ENCODE measurements at regions not wholly inside any gene's neighbourhood (a gene's known extent, or its start where the extent isn't known, plus 50 kb on each side); places are given as distances from the start of the nearest gene placed in this dataset.

DNA sequence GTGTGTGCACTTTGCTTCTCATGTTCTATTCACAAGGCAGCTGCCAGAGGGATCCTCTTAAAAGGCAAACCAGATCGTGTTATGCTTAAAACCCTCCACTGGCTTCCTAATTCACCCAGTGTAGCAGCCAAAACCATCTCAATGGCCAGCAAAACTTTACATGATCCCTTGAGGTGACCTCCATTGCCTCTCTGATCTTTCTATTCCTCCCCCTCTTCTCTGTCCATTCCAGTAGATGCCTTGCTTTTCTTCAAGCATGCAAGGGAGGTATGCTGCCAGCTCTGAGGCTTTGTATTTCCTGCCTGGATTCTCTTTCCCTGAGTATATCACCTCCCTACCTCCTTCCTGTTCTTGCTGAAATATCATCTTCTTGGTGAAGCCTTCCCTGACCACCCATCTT, 93.2 kb upstream of the KCNK2 start:
- no peak overlapping the region for H3K27ac ChIP-seq (ENCODE audit: low read depth, low read length, poor library complexity, severe bottlenecking)
- intact Hi-C loops (cut with micrococcal nuclease; ENCODE audit: unreplicated experiment) = no loop called here
- no peaks in the 10 kb centered on the region for H3K4me1 ChIP-seq (ENCODE audit: insufficient read depth, low read length, poor library complexity, severe bottlenecking)
- H3K27me3 ChIP-seq (replicated peaks; ENCODE audit: insufficient read depth, low read depth, low read length, poor library complexity) = peaks cover 3% of the 10 kb centered on the region
- no peak overlapping the region for H3K4me3 ChIP-seq (ENCODE audit: low read depth, low read length, poor library complexity, severe bottlenecking)
- no peak for DNase-seq (ENCODE audit: low spot score)
- no peaks in the 10 kb centered on the region for H3K36me3 ChIP-seq (ENCODE audit: insufficient read depth, low read length, poor library complexity, severe bottlenecking)
- TF ChIP-seq, protein P1, sequence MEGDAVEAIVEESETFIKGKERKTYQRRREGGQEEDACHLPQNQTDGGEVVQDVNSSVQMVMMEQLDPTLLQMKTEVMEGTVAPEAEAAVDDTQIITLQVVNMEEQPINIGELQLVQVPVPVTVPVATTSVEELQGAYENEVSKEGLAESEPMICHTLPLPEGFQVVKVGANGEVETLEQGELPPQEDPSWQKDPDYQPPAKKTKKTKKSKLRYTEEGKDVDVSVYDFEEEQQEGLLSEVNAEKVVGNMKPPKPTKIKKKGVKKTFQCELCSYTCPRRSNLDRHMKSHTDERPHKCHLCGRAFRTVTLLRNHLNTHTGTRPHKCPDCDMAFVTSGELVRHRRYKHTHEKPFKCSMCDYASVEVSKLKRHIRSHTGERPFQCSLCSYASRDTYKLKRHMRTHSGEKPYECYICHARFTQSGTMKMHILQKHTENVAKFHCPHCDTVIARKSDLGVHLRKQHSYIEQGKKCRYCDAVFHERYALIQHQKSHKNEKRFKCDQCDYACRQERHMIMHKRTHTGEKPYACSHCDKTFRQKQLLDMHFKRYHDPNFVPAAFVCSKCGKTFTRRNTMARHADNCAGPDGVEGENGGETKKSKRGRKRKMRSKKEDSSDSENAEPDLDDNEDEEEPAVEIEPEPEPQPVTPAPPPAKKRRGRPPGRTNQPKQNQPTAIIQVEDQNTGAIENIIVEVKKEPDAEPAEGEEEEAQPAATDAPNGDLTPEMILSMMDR (conservative IDR thresholded peaks at IDR 0.05; ENCODE audit: low read depth, low read length) = no peak
- no peak for TF ChIP-seq EZH2 (IDR thresholded peaks at IDR 0.05; ENCODE audit: borderline replicate concordance, low read depth, low read length, poor library complexity, severe bottlenecking)
- ChIA-PET POLR2A (ENCODE audit: low non-redundant PET) (no interaction called here), CTCF (no interaction called here)
- no TSS peak for BruUV-seq (replicated peaks)
- H3K9me3 ChIP-seq (ENCODE audit: low read depth, low read length, poor library complexity, severe bottlenecking) = no peaks in the 10 kb centered on the region

DNA sequence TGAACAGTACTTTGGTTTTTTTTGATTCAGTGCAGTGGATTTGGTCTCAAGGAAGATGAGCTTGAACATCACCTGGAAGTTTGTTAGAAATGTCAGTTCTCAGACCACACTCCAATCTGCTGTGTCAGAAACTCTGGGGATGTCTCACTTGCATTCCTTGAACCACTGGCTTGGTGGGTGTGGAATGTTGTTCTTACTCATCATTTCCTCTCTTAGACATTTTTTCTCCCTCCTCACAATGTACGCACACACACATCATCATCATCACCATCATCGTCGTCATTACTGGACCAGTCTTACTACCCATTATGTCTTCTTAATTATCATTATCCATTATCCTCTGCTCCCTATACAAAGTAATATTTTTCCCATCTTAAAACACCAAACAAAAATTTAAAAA, 91.9 kb upstream of the KCNK2 start:
- H3K4me1 ChIP-seq (ENCODE audit: insufficient read depth, low read length, poor library complexity, severe bottlenecking) = no peaks in the 10 kb centered on the region
- no peak overlapping the region for H3K4me3 ChIP-seq (ENCODE audit: low read depth, low read length, poor library complexity, severe bottlenecking)
- CTCF ChIA-PET = no interaction called here
- peaks cover 3% of the 10 kb centered on the region for H3K27me3 ChIP-seq (replicated peaks; ENCODE audit: insufficient read depth, low read depth, low read length, poor library complexity)
- intact Hi-C loops (cut with micrococcal nuclease; ENCODE audit: unreplicated experiment) = no loop called here
- H3K27ac ChIP-seq (ENCODE audit: low read depth, low read length, poor library complexity, severe bottlenecking) = no peak overlapping the region
- H3K36me3 ChIP-seq (ENCODE audit: insufficient read depth, low read length, poor library complexity, severe bottlenecking) = no peaks in the 10 kb centered on the region
- no TSS peak for BruUV-seq (replicated peaks)
- TF ChIP-seq, protein P1 (conservative IDR thresholded peaks at IDR 0.05; ENCODE audit: low read depth, low read length) = no peak
- TF ChIP-seq EZH2 (IDR thresholded peaks at IDR 0.05; ENCODE audit: borderline replicate concordance, low read depth, low read length, poor library complexity, severe bottlenecking) = no peak
- POLR2A ChIA-PET (ENCODE audit: low non-redundant PET) = no interaction called here
- no peak for DNase-seq (ENCODE audit: low spot score)
- H3K9me3 ChIP-seq (ENCODE audit: low read depth, low read length, poor library complexity, severe bottlenecking) = no peaks in the 10 kb centered on the region

DNA sequence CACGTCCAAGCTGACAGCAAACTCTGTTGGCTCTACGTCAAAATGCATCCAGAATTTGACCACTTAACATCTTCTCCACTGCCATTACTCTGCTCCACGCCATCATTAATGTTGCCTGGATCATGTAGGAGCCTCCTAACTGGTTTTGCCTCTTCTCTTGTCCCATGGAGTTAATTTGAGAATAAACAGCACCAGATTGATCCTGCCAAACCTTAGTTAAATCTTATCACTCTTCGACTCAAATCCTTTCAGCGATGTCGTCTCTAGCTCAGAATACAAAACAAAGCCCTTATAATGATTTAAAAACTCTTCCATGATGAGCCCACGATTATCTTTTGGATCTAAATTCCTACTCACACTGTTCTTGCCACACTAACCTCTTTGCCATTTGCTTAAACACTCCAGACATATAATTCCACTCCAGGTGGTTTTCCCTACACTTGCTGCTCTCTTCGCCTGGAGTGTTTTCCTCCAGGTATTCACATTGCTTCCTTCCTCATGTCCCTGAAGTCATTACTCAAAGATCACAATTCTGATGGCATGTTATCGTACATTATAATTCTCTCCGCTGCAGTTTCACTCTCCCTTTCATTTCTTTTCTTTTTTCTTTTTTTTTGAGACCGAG, 90.7 kb upstream of the KCNK2 start:
- ChIA-PET CTCF (no interaction called here), POLR2A (ENCODE audit: low non-redundant PET) (no interaction called here)
- TF ChIP-seq EZH2 (IDR thresholded peaks at IDR 0.05; ENCODE audit: borderline replicate concordance, low read depth, low read length, poor library complexity, severe bottlenecking) = no peak
- TF ChIP-seq, protein P1 (conservative IDR thresholded peaks at IDR 0.05; ENCODE audit: low read depth, low read length) = no peak
- no peaks in the 10 kb centered on the region for H3K4me1 ChIP-seq (ENCODE audit: insufficient read depth, low read length, poor library complexity, severe bottlenecking)
- H3K27me3 ChIP-seq (replicated peaks; ENCODE audit: insufficient read depth, low read depth, low read length, poor library complexity) = peaks cover 3% of the 10 kb centered on the region
- H3K4me3 ChIP-seq (ENCODE audit: low read depth, low read length, poor library complexity, severe bottlenecking) = no peak overlapping the region
- no peak for DNase-seq (ENCODE audit: low spot score)
- intact Hi-C loops (cut with micrococcal nuclease; ENCODE audit: unreplicated experiment) = no loop called here
- no peak overlapping the region for H3K27ac ChIP-seq (ENCODE audit: low read depth, low read length, poor library complexity, severe bottlenecking)
- no TSS peak for BruUV-seq (replicated peaks)
- no peaks in the 10 kb centered on the region for H3K36me3 ChIP-seq (ENCODE audit: insufficient read depth, low read length, poor library complexity, severe bottlenecking)
- no peaks in the 10 kb centered on the region for H3K9me3 ChIP-seq (ENCODE audit: low read depth, low read length, poor library complexity, severe bottlenecking)
